GM04504 (cell line): ENCODE measurements at regions not wholly inside any gene's neighbourhood (a gene's known extent, or its start where the extent isn't known, plus 50 kb on each side); places are given as distances from the start of the nearest gene placed in this dataset.
"Not testable (repeated sequence)": the region's sequence is repeated elsewhere in the genome, so short reads cannot be mapped to it uniquely, and the experiment has no call there.

ENCODE experiments used
- DNase-seq: peaks from one replicate; pipeline ENCODE4 v3.0.0-alpha.2; 2012; ENCODE audit warnings: low read depth

- no peak for DNase-seq
Observed at GRCh38 chr2:7430421-7430868, 513.2 kb downstream of the RNF144A start.

GRCh38 chr2:7430869-7431641, 513.8 kb downstream of the RNF144A start:
- DNase-seq = no peak

GRCh38 chr2:7432436-7432835, 515.2 kb downstream of the RNF144A start:
- DNase-seq = no peak

GRCh38 chr2:7436096-7436906, 519.1 kb downstream of the RNF144A start:
- no peak for DNase-seq

- DNase-seq = no peak
Observed at GRCh38 chr2:7437141-7437540, 519.9 kb downstream of the RNF144A start.

- DNase-seq = no peak
Observed at GRCh38 chr2:7437716-7438632, 520.8 kb downstream of the RNF144A start.

GRCh38 chr2:7438855-7439254, 521.6 kb downstream of the RNF144A start:
- no peak for DNase-seq

- DNase-seq = no peak
Observed at GRCh38 chr2:7440977-7441376, 523.8 kb downstream of the RNF144A start.

GRCh38 chr2:7441841-7442240, 524.6 kb downstream of the RNF144A start:
- DNase-seq = not testable (repeated sequence)

GRCh38 chr2:7444626-7445025, 527.4 kb downstream of the RNF144A start:
- DNase-seq = no peak

GRCh38 chr2:7448578-7449264, 531.5 kb downstream of the RNF144A start:
- DNase-seq = no peak

GRCh38 chr2:7449298-7449697, 532.1 kb downstream of the RNF144A start:
- no peak for DNase-seq

GRCh38 chr2:7450188-7450832, 533.1 kb downstream of the RNF144A start:
- no peak for DNase-seq

- no peak for DNase-seq
Observed at GRCh38 chr2:7450833-7451190, 533.6 kb downstream of the RNF144A start.

- no peak for DNase-seq
Observed at GRCh38 chr2:7452110-7452876, 535.1 kb downstream of the RNF144A start.

- no peak for DNase-seq
Observed at GRCh38 chr2:7454592-7454991, 537.4 kb downstream of the RNF144A start.

GRCh38 chr2:7456762-7457161, 539.5 kb downstream of the RNF144A start:
- DNase-seq = no peak

GRCh38 chr2:7458066-7458465, 540.9 kb downstream of the RNF144A start:
- DNase-seq = no peak

GRCh38 chr2:7467782-7468447, 550.7 kb downstream of the RNF144A start:
- DNase-seq = no peak

- no peak for DNase-seq
Observed at GRCh38 chr2:7468448-7468828, 551.2 kb downstream of the RNF144A start.
